ENCODE measurements at regions not wholly inside any gene's neighbourhood (a gene's known extent, or its start where the extent isn't known, plus 50 kb on each side); places are given as distances from the start of the nearest gene placed in this dataset.

GRCh38 chrX:130556951-130557350 lies 155.2 kb downstream of the RBMX2 start:
- Histone ChIP-seq H3K9ac (ENCODE audit: control insufficient read depth, insufficient read depth, low read length) (no peak overlapping the region), H3K27me3 (replicated peaks in 1 of 2; ENCODE audit: control insufficient read depth in 2 of 2, insufficient read depth in 2 of 2, low read length in 1 of 2) (no peaks in the 10 kb centered on the region; a peak in 1 of 4 replicates), H3K79me2 (ENCODE audit: control insufficient read depth, insufficient read depth, low read length) (no peaks in the 10 kb centered on the region), H3K36me3 (ENCODE audit: control insufficient read depth in 2 of 2, insufficient read depth in 2 of 2, low read length in 1 of 2) (no peaks in the 10 kb centered on the region), H3K9me3 (replicated peaks; ENCODE audit: control insufficient read depth, insufficient read depth, low read length) (no peaks in the 10 kb centered on the region), H3K4me2 (ENCODE audit: control insufficient read depth, insufficient read depth) (no peak overlapping the region), H3K4me3 (no peak overlapping the region), H3K27ac (ENCODE audit: control insufficient read depth, insufficient read depth) (no peak overlapping the region), H4K20me1 (ENCODE audit: control insufficient read depth, insufficient read depth) (no peaks in the 10 kb centered on the region; the same call in 1 of the 2 replicates), H3K4me1 (ENCODE audit: control insufficient read depth, insufficient read depth, low read length) (no peaks in the 10 kb centered on the region), H2AFZ (ENCODE audit: control insufficient read depth, low read depth, low read length) (no peak overlapping the region)
- in situ Hi-C loops (cut with MboI) = no loop called here
- ChIA-PET CTCF (interaction anchor here (1.3 kb wide), 1 partner anchor 19 kb away, joined by 3 read pairs; no protein-coding TSS in a partner anchor), RAD21 (ENCODE audit: unreplicated experiment) (no interaction called here), POLR2A (no interaction called here), SMC1A (ENCODE audit: uncharacterized antibody, unreplicated experiment) (interaction anchor here (0.6 kb wide), 1 partner anchor 207 kb away, joined by 3 read pairs; no protein-coding TSS in a partner anchor)
- no peak for ATAC-seq
- TF ChIP-seq SRF (IDR thresholded peaks at IDR 0.05; ENCODE audit: low read depth in 2 of 2, low read length in 2 of 2) (no peak), ZBED1 (IDR thresholded peaks at IDR 0.05; ENCODE audit: borderline replicate concordance) (no peak), CBFB (IDR thresholded peaks at IDR 0.05; ENCODE audit: low read depth) (no peak), EZH2 (IDR thresholded peaks at IDR 0.05; ENCODE audit: borderline replicate concordance, control insufficient read depth, low read depth, low read length) (no peak), NFXL1 (IDR thresholded peaks at IDR 0.05; ENCODE audit: borderline replicate concordance) (no peak), SMC3 (IDR thresholded peaks at IDR 0.05; ENCODE audit: borderline replicate concordance, low read length) (no peak), PAX5 (IDR thresholded peaks at IDR 0.05; ENCODE audit: borderline replicate concordance, low read depth, low read length) (no peak), FOS (IDR thresholded peaks at IDR 0.05; ENCODE audit: borderline replicate concordance, extremely low read depth, insufficient read length) (no peak), TBL1XR1 (IDR thresholded peaks at IDR 0.05; ENCODE audit: low read depth, low read length) (no peak), USF2 (IDR thresholded peaks at IDR 0.05; ENCODE audit: borderline replicate concordance, low read depth, low read length) (no peak), MEF2A (IDR thresholded peaks at IDR 0.05; ENCODE audit: insufficient read depth, low read depth, low read length) (no peak), LARP7 (IDR thresholded peaks at IDR 0.05) (no peak), CREM (IDR thresholded peaks at IDR 0.05; ENCODE audit: low read depth) (no peak)
- no peak for FAIRE-seq
- intact Hi-C loops (cut with micrococcal nuclease; ENCODE audit: unreplicated experiment) = no loop called here
- WGBS (ENCODE audit: insufficient coverage, insufficient replicate concordance, low lambda C conversion rate, missing lambda C conversion rate) = 0% methylated on average over 1 of the region's 1 CpG
- no TSS peak for BruUV-seq (replicated peaks)
- DNase-seq (ENCODE audit: low read depth, low spot score) = no peak
